ENCODE measurements at regions not wholly inside any gene's neighbourhood (a gene's known extent, or its start where the extent isn't known, plus 50 kb on each side); places are given as distances from the start of the nearest gene placed in this dataset.

DNA sequence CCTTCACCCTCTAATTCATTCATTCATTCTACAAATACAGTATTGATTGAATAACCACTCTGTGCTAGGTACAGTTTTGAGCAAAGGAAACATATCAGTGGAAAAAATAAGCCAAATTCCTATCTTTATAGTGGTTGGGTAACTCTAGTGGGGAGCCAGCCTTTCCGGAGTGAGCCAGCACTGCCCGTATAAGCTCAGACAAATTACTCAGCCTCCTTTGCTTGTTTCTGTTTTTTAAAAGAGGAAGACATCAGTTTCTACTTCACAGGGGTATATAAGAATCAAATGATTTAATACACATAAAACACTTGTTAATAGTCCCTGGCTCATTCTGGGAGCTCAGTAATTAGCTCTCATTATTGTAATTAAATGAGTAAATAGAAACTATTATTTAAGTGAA is 238.2 kb upstream of the MAD2L1 start:
- no peaks in the 10 kb centered on the region; the same call in 2 of the 3 replicates for H3K4me1 Mint-ChIP-seq
- Histone ChIP-seq H3K79me2 (replicated peaks; ENCODE audit: insufficient read depth) (no peaks in the 10 kb centered on the region), H3K36me3 (ENCODE audit: insufficient read depth) (no peaks in the 10 kb centered on the region), H3K27ac (ENCODE audit: low read depth) (no peak overlapping the region), H3K4me3 (no peak overlapping the region), H2AFZ (no peak overlapping the region), H3K9me2 (ENCODE audit: insufficient read depth) (0 out of 2 replicates have a peak, but pooled peaks cover 4% of the 10 kb centered on the region), H3K4me2 (no peak overlapping the region), H3K4me1 (ENCODE audit: insufficient read depth) (peaks cover 4% of the 10 kb centered on the region; the same call in 1 of the 2 replicates), H4K20me1 (replicated peaks; ENCODE audit: insufficient read depth) (no peaks in the 10 kb centered on the region), H3F3A (replicated peaks; ENCODE audit: low read depth) (no peaks in the 10 kb centered on the region), H3K27me3 (ENCODE audit: insufficient read depth) (no peaks in the 10 kb centered on the region)
- DNase-seq (ENCODE audit: low spot score) (no peak), ATAC-seq (no peak)
- H3K4me3 Mint-ChIP-seq, result no peak overlapping the region
- H3K27ac Mint-ChIP-seq, result no peak overlapping the region
- H3K27me3 Mint-ChIP-seq (ENCODE audit: insufficient read depth, low read depth, poor library complexity), result peaks cover 2% of the 10 kb centered on the region
- TF ChIP-seq, protein P1, sequence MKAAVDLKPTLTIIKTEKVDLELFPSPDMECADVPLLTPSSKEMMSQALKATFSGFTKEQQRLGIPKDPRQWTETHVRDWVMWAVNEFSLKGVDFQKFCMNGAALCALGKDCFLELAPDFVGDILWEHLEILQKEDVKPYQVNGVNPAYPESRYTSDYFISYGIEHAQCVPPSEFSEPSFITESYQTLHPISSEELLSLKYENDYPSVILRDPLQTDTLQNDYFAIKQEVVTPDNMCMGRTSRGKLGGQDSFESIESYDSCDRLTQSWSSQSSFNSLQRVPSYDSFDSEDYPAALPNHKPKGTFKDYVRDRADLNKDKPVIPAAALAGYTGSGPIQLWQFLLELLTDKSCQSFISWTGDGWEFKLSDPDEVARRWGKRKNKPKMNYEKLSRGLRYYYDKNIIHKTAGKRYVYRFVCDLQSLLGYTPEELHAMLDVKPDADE (IDR thresholded peaks at IDR 0.05), result no peak
- TF ChIP-seq POLR2AphosphoS5 (IDR thresholded peaks at IDR 0.05; ENCODE audit: low read depth), result no peak
- no peak for TF ChIP-seq STAT1 (IDR thresholded peaks at IDR 0.05; ENCODE audit: unreplicated experiment)
- TF ChIP-seq, protein P2, sequence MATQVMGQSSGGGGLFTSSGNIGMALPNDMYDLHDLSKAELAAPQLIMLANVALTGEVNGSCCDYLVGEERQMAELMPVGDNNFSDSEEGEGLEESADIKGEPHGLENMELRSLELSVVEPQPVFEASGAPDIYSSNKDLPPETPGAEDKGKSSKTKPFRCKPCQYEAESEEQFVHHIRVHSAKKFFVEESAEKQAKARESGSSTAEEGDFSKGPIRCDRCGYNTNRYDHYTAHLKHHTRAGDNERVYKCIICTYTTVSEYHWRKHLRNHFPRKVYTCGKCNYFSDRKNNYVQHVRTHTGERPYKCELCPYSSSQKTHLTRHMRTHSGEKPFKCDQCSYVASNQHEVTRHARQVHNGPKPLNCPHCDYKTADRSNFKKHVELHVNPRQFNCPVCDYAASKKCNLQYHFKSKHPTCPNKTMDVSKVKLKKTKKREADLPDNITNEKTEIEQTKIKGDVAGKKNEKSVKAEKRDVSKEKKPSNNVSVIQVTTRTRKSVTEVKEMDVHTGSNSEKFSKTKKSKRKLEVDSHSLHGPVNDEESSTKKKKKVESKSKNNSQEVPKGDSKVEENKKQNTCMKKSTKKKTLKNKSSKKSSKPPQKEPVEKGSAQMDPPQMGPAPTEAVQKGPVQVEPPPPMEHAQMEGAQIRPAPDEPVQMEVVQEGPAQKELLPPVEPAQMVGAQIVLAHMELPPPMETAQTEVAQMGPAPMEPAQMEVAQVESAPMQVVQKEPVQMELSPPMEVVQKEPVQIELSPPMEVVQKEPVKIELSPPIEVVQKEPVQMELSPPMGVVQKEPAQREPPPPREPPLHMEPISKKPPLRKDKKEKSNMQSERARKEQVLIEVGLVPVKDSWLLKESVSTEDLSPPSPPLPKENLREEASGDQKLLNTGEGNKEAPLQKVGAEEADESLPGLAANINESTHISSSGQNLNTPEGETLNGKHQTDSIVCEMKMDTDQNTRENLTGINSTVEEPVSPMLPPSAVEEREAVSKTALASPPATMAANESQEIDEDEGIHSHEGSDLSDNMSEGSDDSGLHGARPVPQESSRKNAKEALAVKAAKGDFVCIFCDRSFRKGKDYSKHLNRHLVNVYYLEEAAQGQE (IDR thresholded peaks at IDR 0.05; ENCODE audit: unreplicated experiment), result no peak
- no peak for TF ChIP-seq ZNF114 (CRISPR knock-in tag; IDR thresholded peaks at IDR 0.05)
- TF ChIP-seq ZNF331 (CRISPR knock-in tag; IDR thresholded peaks at IDR 0.05; ENCODE audit: low read depth), result no peak
- no peak for TF ChIP-seq CREB1 (CRISPR knock-in tag; IDR thresholded peaks at IDR 0.05; ENCODE audit: low read depth)
- no peak for TF ChIP-seq EZH2 (IDR thresholded peaks at IDR 0.05; ENCODE audit: low read depth, unreplicated experiment)
- no peak for TF ChIP-seq NANOG (IDR thresholded peaks at IDR 0.05; ENCODE audit: borderline replicate concordance)
- TF ChIP-seq JUNB (IDR thresholded peaks at IDR 0.05; ENCODE audit: unreplicated experiment), result no peak
- TF ChIP-seq, protein P3, sequence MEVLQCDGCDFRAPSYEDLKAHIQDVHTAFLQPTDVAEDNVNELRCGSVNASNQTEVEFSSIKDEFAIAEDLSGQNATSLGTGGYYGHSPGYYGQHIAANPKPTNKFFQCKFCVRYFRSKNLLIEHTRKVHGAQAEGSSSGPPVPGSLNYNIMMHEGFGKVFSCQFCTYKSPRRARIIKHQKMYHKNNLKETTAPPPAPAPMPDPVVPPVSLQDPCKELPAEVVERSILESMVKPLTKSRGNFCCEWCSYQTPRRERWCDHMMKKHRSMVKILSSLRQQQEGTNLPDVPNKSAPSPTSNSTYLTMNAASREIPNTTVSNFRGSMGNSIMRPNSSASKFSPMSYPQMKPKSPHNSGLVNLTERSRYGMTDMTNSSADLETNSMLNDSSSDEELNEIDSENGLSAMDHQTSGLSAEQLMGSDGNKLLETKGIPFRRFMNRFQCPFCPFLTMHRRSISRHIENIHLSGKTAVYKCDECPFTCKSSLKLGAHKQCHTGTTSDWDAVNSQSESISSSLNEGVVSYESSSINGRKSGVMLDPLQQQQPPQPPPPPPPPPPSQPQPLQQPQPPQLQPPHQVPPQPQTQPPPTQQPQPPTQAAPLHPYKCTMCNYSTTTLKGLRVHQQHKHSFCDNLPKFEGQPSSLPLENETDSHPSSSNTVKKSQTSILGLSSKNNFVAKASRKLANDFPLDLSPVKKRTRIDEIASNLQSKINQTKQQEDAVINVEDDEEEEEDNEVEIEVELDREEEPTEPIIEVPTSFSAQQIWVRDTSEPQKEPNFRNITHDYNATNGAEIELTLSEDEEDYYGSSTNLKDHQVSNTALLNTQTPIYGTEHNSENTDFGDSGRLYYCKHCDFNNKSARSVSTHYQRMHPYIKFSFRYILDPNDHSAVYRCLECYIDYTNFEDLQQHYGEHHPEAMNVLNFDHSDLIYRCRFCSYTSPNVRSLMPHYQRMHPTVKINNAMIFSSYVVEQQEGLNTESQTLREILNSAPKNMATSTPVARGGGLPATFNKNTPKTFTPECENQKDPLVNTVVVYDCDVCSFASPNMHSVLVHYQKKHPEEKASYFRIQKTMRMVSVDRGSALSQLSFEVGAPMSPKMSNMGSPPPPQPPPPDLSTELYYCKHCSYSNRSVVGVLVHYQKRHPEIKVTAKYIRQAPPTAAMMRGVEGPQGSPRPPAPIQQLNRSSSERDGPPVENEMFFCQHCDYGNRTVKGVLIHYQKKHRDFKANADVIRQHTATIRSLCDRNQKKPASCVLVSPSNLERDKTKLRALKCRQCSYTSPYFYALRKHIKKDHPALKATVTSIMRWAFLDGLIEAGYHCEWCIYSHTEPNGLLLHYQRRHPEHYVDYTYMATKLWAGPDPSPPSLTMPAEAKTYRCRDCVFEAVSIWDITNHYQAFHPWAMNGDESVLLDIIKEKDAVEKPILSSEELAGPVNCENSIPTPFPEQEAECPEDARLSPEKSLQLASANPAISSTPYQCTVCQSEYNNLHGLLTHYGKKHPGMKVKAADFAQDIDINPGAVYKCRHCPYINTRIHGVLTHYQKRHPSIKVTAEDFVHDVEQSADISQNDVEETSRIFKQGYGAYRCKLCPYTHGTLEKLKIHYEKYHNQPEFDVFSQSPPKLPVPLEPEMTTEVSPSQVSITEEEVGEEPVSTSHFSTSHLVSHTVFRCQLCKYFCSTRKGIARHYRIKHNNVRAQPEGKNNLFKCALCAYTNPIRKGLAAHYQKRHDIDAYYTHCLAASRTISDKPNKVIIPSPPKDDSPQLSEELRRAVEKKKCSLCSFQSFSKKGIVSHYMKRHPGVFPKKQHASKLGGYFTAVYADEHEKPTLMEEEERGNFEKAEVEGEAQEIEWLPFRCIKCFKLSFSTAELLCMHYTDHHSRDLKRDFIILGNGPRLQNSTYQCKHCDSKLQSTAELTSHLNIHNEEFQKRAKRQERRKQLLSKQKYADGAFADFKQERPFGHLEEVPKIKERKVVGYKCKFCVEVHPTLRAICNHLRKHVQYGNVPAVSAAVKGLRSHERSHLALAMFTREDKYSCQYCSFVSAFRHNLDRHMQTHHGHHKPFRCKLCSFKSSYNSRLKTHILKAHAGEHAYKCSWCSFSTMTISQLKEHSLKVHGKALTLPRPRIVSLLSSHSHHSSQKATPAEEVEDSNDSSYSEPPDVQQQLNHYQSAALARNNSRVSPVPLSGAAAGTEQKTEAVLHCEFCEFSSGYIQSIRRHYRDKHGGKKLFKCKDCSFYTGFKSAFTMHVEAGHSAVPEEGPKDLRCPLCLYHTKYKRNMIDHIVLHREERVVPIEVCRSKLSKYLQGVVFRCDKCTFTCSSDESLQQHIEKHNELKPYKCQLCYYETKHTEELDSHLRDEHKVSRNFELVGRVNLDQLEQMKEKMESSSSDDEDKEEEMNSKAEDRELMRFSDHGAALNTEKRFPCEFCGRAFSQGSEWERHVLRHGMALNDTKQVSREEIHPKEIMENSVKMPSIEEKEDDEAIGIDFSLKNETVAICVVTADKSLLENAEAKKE (CRISPR knock-in tag; IDR thresholded peaks at IDR 0.05), result no peak
- TF ChIP-seq EZH2phosphoT487 (IDR thresholded peaks at IDR 0.05; ENCODE audit: unreplicated experiment), result no peak
- TF ChIP-seq, protein P4, sequence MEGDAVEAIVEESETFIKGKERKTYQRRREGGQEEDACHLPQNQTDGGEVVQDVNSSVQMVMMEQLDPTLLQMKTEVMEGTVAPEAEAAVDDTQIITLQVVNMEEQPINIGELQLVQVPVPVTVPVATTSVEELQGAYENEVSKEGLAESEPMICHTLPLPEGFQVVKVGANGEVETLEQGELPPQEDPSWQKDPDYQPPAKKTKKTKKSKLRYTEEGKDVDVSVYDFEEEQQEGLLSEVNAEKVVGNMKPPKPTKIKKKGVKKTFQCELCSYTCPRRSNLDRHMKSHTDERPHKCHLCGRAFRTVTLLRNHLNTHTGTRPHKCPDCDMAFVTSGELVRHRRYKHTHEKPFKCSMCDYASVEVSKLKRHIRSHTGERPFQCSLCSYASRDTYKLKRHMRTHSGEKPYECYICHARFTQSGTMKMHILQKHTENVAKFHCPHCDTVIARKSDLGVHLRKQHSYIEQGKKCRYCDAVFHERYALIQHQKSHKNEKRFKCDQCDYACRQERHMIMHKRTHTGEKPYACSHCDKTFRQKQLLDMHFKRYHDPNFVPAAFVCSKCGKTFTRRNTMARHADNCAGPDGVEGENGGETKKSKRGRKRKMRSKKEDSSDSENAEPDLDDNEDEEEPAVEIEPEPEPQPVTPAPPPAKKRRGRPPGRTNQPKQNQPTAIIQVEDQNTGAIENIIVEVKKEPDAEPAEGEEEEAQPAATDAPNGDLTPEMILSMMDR (conservative IDR thresholded peaks at IDR 0.05; ENCODE audit: low read depth in 2 of 2), result no peak
- H3K36me3 Mint-ChIP-seq (ENCODE audit: low read depth), result peaks cover 6% of the 10 kb centered on the region; the same call in 2 of the 3 replicates
- peaks cover 6% of the 10 kb centered on the region; the same call in 1 of the 3 replicates for H3K9me3 Mint-ChIP-seq
